ENCODE measurements at regions not wholly inside any gene's neighbourhood (a gene's known extent, or its start where the extent isn't known, plus 50 kb on each side); places are given as distances from the start of the nearest gene placed in this dataset.

DNA sequence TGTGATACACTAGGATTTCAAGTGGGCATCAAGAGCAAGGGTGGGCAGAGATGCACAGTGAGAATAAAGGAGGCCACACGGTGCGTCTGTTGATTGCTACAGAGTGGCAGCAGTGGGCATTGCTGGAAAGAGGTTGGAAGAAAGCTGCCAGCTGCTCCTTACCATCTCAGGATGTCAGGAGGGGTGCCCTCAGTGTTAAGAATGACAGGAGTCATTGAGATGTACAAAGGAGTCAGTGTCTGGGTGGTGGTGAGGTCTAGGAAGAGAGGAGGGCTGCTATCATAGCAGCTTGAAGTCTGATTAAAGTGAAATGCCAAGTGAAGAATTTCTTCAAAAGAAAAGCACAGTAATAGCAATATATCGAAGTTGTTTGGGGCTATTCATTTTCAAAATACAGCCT is 992.7 kb downstream of the TTLL7 start:
- TF ChIP-seq, protein P1, sequence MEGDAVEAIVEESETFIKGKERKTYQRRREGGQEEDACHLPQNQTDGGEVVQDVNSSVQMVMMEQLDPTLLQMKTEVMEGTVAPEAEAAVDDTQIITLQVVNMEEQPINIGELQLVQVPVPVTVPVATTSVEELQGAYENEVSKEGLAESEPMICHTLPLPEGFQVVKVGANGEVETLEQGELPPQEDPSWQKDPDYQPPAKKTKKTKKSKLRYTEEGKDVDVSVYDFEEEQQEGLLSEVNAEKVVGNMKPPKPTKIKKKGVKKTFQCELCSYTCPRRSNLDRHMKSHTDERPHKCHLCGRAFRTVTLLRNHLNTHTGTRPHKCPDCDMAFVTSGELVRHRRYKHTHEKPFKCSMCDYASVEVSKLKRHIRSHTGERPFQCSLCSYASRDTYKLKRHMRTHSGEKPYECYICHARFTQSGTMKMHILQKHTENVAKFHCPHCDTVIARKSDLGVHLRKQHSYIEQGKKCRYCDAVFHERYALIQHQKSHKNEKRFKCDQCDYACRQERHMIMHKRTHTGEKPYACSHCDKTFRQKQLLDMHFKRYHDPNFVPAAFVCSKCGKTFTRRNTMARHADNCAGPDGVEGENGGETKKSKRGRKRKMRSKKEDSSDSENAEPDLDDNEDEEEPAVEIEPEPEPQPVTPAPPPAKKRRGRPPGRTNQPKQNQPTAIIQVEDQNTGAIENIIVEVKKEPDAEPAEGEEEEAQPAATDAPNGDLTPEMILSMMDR (conservative IDR thresholded peaks at IDR 0.05) = no peak
- TF ChIP-seq ZFX (IDR thresholded peaks at IDR 0.05) = no peak
- no peak overlapping the region for H3K27ac ChIP-seq

DNA sequence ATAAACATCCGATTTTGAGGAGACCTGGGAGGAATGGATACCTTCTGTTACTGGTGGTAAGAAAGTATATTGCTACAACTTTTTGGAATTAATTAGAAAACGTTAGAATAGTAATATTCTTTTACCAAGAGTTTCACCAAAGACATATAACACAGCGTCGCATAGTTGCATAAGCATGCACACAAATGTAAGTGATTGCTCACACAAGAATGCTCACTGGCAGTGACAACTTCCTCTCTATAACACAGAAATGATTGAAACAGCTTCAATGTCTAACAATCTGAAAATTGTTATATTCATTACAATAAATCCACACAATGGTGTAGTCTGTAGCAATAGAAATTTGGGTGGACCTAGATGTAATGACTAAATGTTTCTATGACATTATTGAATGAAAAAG is 998.6 kb downstream of the TTLL7 start:
- TF ChIP-seq, protein P1 (conservative IDR thresholded peaks at IDR 0.05) = no peak
- no peak for TF ChIP-seq ZFX (IDR thresholded peaks at IDR 0.05)
- no peak overlapping the region for H3K27ac ChIP-seq

DNA sequence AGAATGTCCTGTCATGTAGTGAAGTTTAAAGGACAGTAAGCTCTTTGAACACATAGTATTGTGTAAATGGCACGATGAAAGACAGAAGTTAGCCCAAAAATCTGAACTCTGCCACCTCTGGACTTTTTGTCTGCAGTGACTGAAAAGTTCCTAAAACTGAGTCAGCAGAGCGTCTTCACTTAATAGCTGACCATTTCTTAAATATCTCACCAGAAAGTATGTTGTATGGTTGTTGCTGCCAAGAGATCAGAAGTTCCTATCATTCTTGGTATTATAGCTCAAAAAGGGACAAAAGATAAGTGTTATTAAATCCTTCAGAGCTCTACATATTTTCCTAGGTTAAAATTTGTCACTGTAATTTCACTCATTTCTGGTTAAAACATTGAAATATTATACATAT is 1003.0 kb downstream of the TTLL7 start:
- TF ChIP-seq, protein P1 (conservative IDR thresholded peaks at IDR 0.05) = no peak
- no peak for TF ChIP-seq ZFX (IDR thresholded peaks at IDR 0.05)
- no peak overlapping the region for H3K27ac ChIP-seq

DNA sequence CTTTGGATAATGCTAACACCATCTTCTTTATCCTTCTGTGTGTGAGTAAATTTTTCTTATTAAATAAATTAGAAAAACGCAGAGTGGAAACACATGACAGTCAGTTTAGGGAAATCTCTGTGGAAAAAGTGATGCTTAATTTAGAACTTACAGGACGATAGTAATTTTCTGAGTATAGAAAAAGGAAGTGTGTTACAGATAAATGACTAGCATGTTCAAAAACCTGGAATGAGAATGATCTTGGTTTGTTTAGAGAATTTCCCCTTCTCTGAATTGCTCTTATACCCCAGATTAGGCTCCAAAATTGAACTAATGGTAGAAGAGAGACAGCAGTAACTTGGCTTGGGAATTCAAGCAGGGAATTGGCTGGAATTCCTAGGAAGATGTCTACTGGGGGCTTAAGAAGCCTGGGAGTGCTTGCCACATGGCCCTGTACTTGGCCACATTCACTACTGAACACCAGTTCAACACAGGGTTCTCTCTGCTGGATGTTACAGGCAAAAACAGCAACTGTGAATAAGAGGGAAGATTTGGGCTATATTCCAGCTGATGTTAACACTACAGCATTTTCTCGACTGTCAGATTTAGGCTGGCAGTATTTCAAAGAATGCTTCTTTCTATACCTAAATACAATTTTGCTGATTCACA is 1004.2 kb downstream of the TTLL7 start:
- no peak overlapping the region for H3K27ac ChIP-seq
- no peak for TF ChIP-seq ZFX (IDR thresholded peaks at IDR 0.05)
- TF ChIP-seq, protein P1 (conservative IDR thresholded peaks at IDR 0.05) = no peak

DNA sequence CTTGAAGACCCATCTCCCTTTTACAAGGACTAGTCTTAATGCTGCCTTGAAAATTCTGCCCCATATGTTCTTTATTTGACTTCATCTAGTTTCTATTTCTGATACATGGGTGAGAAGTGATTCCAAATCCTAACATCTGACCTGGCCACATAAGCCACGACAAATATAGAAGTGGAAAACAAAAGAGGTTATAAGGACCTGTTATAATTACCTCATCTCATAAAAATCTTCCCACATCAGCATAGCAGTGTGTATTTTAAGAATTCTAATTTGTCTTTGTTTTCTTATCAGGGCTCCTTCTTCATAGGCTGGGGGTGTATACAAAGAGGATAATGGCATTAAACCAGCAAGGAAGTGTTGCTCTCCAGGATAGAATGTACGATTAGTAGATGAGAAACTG is 1007.4 kb downstream of the TTLL7 start:
- no peak overlapping the region for H3K27ac ChIP-seq
- no peak for TF ChIP-seq ZFX (IDR thresholded peaks at IDR 0.05)
- TF ChIP-seq, protein P1 (conservative IDR thresholded peaks at IDR 0.05) = no peak

DNA sequence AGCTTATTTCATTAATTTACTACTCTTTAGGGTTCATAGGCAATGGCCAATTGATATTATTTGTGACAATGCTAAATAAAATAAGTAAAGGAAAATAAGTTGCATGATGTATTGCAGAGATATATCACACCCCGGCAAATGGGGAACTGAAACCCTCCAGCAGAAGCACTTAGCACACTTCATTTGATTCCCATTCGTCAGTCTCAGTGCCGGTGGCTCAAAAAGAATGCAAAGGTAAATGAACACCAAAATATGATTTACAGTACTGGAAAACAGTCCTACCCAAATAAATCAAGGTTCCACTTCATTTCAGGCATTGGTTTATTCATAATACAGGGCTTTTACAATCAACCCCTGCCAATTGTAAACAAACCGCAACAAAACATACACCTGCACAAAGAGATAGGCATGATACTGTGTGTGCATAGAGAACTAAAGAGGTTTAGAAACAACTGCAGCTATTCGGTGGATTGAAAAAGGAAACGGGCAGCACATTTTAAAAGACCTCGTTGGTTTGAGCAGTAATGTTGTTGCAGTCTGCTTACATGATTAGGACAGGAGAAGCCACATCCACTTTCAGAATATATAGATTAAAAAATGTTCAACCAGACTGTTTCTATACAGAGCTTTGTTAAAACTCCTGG is 1019.2 kb downstream of the TTLL7 start:
- TF ChIP-seq ZFX (IDR thresholded peaks at IDR 0.05) = no peak
- TF ChIP-seq, protein P1 (conservative IDR thresholded peaks at IDR 0.05) = no peak
- no peak overlapping the region for H3K27ac ChIP-seq

DNA sequence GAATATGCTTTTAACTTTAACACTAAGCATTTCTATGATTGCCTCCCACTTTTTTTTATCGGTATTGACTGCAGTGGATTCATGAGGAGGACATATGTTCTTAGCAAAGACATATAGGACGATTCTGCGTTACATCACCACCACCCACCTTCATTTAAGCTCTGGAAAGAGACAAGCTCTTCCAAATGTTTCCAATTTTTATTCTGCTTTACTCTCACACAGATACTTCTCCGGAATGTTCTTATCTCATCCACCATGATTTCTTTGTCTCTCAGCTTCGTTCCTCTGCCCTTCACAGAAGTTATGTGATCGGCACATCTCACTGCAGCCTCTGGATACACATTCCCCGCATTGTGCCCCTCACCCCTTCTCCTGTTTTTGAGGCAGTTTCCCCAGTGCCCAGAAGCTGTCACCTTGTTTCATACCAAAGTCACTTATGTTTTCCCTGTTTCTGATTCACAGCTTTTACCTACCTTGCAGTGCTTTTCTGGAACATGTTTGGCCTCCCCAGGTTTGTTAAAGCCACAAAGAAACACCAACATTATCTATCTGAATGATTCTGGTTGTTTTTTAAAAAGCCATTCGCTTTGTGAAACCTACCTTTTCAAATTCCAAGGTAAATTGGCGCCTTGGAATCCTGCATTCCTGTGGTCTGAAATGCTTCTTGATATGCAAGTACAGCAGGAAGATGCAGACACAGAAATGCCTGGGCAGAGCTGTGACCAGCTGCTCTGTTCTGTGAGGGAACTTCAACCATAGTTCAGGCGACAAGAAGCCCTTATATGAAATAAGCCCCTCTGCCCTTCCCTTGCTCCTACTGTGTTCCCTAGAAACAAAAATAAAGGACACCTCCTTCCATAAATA is 1020.2 kb downstream of the TTLL7 start:
- H3K27ac ChIP-seq = no peak overlapping the region
- no peak for TF ChIP-seq ZFX (IDR thresholded peaks at IDR 0.05)
- TF ChIP-seq, protein P1 (conservative IDR thresholded peaks at IDR 0.05) = no peak

Measured in C4-2B (cell line).